Immature natural killer cell (primary cell): ENCODE measurements at regions not wholly inside any gene's neighbourhood (a gene's known extent, or its start where the extent isn't known, plus 50 kb on each side); places are given as distances from the start of the nearest gene placed in this dataset.

ENCODE experiments used
- DNase-seq, 3 donors: peaks; one replicate each; pipeline ENCODE4 v3.0.0; 2022; ENCODE audit warnings: mixed read lengths in 1 of 3
- H3K27ac Mint-ChIP-seq, 6 donors: one replicate each; pipeline ENCODE4 v1.8.0; 2020; ENCODE audit warnings: mixed read lengths in 6 of 6, mild to moderate bottlenecking in 5 of 6, inconsistent platforms in 4 of 6, moderate library complexity in 3 of 6
- H3K27me3 Mint-ChIP-seq, 3 donors: one replicate each; pipeline ENCODE4 v1.8.0; 2020 to 2021; ENCODE audit warnings: low read depth in 3 of 3, mild to moderate bottlenecking in 3 of 3, mixed read lengths in 3 of 3, moderate library complexity in 3 of 3, inconsistent platforms in 1 of 3
- H3K36me3 Mint-ChIP-seq, 3 donors: one replicate each; pipeline ENCODE4 v1.8.0; 2020; ENCODE audit warnings: mixed read lengths in 3 of 3, inconsistent platforms in 2 of 3, mild to moderate bottlenecking in 2 of 3
- H3K4me1 Mint-ChIP-seq, 2 donors: one replicate each; pipeline ENCODE4 v1.8.0; 2020; ENCODE audit warnings: inconsistent platforms in 2 of 2, mild to moderate bottlenecking in 2 of 2, mixed read lengths in 2 of 2, moderate library complexity in 1 of 2
- H3K4me3 Mint-ChIP-seq, 5 donors: one replicate each; pipeline ENCODE4 v1.8.0; 2020; ENCODE audit warnings: mild to moderate bottlenecking in 5 of 5, mixed read lengths in 5 of 5, inconsistent platforms in 3 of 5, moderate library complexity in 3 of 5
- H3K9me3 Mint-ChIP-seq, 6 donors: one replicate each; pipeline ENCODE4 v1.8.0; 2020; ENCODE audit warnings: mild to moderate bottlenecking in 6 of 6, mixed read lengths in 6 of 6, inconsistent platforms in 4 of 6, moderate library complexity in 3 of 6

DNA sequence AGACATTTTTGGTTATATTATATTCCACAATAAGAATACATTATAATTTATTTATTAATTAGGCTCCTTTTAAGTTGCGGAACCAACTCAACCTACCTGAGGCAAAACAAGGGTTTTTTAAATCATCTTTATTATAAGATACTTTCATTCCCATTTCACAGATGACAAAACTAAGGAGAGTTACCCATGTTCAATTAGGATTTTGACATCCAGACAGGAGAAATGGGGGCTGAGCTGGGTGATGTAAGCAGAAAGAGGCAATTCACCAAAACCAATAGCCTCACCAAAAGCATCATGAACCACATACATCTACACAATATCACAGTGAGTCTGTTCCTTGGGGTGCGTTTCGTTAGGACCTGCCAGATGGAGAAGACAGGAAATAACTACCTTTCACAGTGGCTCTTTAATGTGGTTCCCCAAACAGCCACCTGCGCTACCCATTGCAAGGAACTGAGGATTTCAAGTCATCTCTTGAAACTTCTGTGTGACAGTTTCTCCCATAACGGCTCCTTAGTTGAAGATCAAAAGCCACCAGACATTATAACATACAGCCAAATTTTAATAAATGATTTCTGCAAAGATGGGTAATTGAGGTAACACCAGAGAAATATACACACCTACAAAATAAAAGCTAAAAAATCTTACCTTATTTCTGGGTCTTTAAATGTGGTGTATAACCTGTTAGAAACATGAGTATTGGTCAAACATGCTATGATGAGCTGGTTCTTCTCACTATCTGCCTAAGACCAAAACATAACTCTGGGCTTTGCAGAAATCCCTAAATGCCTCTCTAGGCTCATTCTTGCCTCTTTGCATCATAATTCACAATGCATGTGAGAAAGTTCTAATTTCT lies 190.6 kb upstream of the LEF1 start:
- no peaks in the 10 kb centered on the region for H3K9me3 Mint-ChIP-seq
- no peak overlapping the region for H3K4me3 Mint-ChIP-seq
- H3K27me3 Mint-ChIP-seq: peaks cover 10 to 25% (median 19%) of the 10 kb centered on the region in 3 donors
- DNase-seq: no peak
- H3K36me3 Mint-ChIP-seq: no peaks in the 10 kb centered on the region
- H3K27ac Mint-ChIP-seq: no peak overlapping the region
- peaks cover 0 to 5% of the 10 kb centered on the region in 2 donors for H3K4me1 Mint-ChIP-seq

DNA sequence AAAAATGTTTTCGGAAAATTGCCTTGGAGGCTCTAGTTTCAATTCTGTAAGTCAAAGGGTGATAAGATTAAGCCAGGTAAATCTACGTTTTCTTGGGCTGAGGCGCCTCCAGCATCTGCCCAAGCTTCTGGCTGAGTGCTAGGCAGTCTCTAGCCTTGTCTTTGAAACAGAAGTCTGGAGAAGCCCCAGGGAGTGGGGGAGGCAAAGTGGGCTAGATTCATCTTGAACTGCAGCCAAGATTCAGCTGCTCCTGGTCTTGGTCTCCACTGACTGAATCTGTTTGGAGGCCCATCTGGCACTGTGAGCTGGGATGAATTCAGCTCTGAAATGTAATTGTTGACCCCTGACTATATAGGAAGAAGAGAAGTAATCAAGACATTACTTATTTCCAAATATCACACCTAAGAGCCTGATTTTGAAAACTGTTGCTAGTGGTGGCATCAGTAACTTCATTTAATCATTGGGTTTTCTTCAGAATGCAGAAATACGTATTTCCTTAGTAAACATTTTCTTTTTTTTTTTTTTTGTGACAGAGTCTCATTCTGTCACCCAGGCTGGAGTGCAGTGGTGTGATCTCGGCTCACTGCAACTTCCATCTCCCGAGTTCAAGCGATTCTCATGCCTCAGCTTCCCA lies 187.3 kb upstream of the LEF1 start:
- Mint-ChIP-seq H3K27me3 (peaks cover 0 to 13% (median 10%) of the 10 kb centered on the region in 3 donors), H3K4me1 (peaks cover 0 to 5% of the 10 kb centered on the region in 2 donors), H3K36me3 (no peaks in the 10 kb centered on the region), H3K9me3 (no peaks in the 10 kb centered on the region), H3K4me3 (no peak overlapping the region), H3K27ac (no peak overlapping the region)
- no peak for DNase-seq

- Mint-ChIP-seq H3K36me3 (no peaks in the 10 kb centered on the region), H3K9me3 (no peaks in the 10 kb centered on the region), H3K27me3 (peaks cover 0 to 11% (median 6%) of the 10 kb centered on the region in 3 donors), H3K4me3 (no peak overlapping the region), H3K4me1 (no peaks in the 10 kb centered on the region), H3K27ac (no peak overlapping the region)
- no peak for DNase-seq
Observed at GRCh38 chr4:108355186-108355901, 186.6 kb upstream of the LEF1 start.

GRCh38 chr4:108352664-108353308 lies 184.1 kb upstream of the LEF1 start:
- Mint-ChIP-seq H3K36me3 (no peaks in the 10 kb centered on the region), H3K27me3 (peaks cover 2 to 11% (median 3%) of the 10 kb centered on the region in 3 donors), H3K4me1 (no peaks in the 10 kb centered on the region), H3K4me3 (no peak overlapping the region), H3K9me3 (no peaks in the 10 kb centered on the region), H3K27ac (no peak overlapping the region)
- no peak for DNase-seq

GRCh38 chr4:108351791-108352190 lies 183.1 kb upstream of the LEF1 start:
- no peak overlapping the region for H3K27ac Mint-ChIP-seq
- DNase-seq: no peak
- H3K36me3 Mint-ChIP-seq: no peaks in the 10 kb centered on the region
- no peaks in the 10 kb centered on the region for H3K9me3 Mint-ChIP-seq
- no peaks in the 10 kb centered on the region for H3K4me1 Mint-ChIP-seq
- no peak overlapping the region for H3K4me3 Mint-ChIP-seq
- H3K27me3 Mint-ChIP-seq: peaks cover 2 to 15% (median 5%) of the 10 kb centered on the region in 3 donors

DNA sequence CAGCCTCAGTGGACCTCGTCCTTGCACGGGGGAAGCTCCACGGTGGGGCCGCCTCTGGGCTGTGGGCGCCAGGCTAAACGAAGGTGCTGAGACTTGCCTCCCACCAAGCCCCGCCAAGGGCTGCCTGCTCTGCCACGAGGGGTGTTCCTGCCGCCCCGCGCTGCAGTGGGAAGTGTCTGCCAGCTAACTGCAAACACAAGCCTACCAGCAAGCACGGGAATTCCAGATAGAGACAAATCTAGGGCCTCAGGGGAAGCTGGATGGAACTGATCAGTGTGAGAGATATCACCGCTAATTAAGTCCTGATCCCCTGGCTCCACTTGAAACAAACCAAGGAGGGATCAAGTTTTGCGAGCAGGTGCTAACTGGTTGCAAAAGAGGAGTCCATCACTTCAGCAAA lies 181.6 kb upstream of the LEF1 start:
- no peak for DNase-seq
- Mint-ChIP-seq H3K4me3 (no peak overlapping the region), H3K27me3 (peaks cover 2 to 15% (median 5%) of the 10 kb centered on the region in 3 donors), H3K36me3 (peaks cover 0 to 2% (median 0%) of the 10 kb centered on the region in 3 donors), H3K9me3 (no peaks in the 10 kb centered on the region), H3K27ac (no peak overlapping the region), H3K4me1 (no peaks in the 10 kb centered on the region)

DNA sequence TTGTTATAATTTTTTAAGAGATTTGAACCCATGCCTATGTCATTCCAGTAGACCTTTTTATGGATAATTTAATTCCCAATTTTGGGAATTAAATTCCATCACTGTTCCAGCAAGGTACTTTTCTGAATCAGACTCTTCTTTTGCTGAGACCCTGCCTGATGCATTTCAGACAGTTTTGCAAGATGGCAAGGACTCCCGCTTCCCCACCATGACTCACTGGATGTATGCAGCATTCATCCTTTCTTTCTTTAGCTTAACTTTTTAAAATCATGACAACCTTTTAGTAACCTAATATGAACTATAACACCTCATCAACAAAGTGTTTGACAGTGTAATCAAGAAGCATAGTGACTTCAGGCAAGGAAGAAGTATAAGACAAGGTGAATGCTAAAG lies 178.1 kb upstream of the LEF1 start:
- peaks cover 0 to 4% (median 0%) of the 10 kb centered on the region in 3 donors for H3K36me3 Mint-ChIP-seq
- H3K9me3 Mint-ChIP-seq: peaks cover 0 to 5% (median 0%) of the 10 kb centered on the region in 6 donors
- peaks cover 2 to 10% (median 10%) of the 10 kb centered on the region in 3 donors for H3K27me3 Mint-ChIP-seq
- no peak for DNase-seq
- no peak overlapping the region for H3K4me3 Mint-ChIP-seq
- peaks cover 12 to 16% of the 10 kb centered on the region in 2 donors for H3K4me1 Mint-ChIP-seq
- H3K27ac Mint-ChIP-seq: no peak overlapping the region

DNA sequence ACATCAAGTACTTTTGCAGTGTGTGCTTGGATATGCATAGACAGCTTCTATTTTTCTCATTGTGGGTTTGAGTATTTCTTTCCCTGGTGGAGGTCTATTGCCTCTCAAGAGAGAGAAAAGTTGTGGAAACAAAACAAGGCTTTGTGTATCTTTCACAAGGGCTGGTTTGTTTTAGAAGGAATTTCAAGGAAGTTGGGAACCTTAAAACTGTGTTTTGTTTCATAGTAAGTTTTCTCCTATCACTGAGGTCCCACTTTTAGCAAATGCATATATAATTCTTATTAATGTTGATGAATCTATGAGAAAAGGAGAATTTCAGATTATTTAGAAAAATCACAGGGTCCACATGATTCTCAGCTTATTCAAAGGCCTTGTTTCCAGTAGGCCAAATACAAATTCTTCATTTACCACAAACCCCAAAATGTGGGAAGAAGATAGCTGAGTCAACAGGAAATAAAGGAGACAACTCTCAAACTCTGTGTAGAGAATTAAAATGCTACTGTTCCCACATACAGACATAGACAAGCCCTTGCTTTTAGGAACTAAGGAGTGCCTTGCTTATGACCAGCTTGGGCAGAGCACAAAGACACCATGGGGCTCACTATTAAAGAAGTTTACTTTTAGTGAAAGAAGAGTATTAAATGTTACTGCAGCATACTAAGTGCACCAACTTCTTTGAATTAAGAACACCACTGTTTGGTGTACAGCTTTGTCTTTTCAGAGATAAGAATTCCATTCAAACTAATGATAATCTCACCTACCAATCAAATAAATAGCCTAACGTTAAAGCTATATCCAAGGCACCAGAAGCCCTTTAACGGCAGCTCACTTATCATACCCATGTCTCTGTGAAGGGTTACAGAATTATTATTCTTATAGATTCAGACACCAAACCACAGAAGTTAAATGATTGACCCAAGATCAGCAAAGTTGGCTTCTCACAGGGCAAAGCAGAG lies 177.4 kb upstream of the LEF1 start:
- Mint-ChIP-seq H3K9me3 (peaks cover 0 to 7% (median 0%) of the 10 kb centered on the region in 6 donors), H3K4me3 (no peak overlapping the region), H3K27ac (no peak overlapping the region), H3K36me3 (peaks cover 0 to 4% (median 0%) of the 10 kb centered on the region in 3 donors), H3K4me1 (peaks cover 12 to 17% of the 10 kb centered on the region in 2 donors), H3K27me3 (peaks cover 2 to 10% (median 10%) of the 10 kb centered on the region in 3 donors)
- no peak for DNase-seq

DNA sequence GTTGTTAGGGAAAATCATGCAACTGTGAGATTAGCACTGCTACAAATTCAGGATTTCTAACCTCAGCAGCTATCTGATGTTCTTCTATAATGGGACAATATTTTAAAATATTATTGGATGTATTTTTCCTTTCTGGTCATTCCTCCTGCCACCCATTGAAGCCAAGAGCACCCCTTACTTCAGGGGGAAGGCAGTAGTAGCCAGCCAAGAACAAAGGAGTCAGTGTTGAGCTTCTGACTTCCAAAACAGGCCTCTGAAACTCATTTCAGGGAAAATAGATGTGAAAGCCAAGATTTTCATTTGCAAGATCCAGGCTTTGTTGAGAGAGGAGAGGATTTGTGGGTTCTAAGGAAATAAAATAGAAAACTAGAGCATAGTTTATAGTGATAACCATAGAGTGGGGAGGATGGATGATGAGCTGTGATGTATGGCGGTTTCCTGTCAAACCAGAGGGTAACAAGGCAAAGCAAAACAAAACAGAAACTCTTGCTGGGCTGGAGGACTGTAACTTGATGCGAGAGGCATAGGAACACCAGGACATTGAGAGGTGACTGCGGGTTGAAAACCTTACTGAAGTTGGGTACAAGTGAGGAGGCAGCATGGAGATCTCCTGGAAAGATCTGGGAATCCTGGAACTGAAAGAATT lies 173.7 kb upstream of the LEF1 start:
- peak; percentile 21 to 46 (median 33) for DNase-seq
- H3K4me3 Mint-ChIP-seq: peak overlapping the region; percentile 53 to 79 (median 75)
- peaks cover 2 to 8% (median 3%) of the 10 kb centered on the region in 3 donors for H3K27me3 Mint-ChIP-seq
- H3K4me1 Mint-ChIP-seq: peaks cover 12 to 22% of the 10 kb centered on the region in 2 donors
- peak overlapping the region in 5 of 6 donors; percentile 58 to 80 (median 76) for H3K27ac Mint-ChIP-seq
- H3K9me3 Mint-ChIP-seq: peaks cover 0 to 7% (median 0%) of the 10 kb centered on the region in 6 donors
- H3K36me3 Mint-ChIP-seq: peaks cover 0 to 4% (median 0%) of the 10 kb centered on the region in 3 donors

- peaks cover 9 to 17% of the 10 kb centered on the region in 2 donors for H3K4me1 Mint-ChIP-seq
- H3K9me3 Mint-ChIP-seq: peaks cover 0 to 7% (median 0%) of the 10 kb centered on the region in 6 donors
- peaks cover 0 to 4% (median 3%) of the 10 kb centered on the region in 3 donors for H3K27me3 Mint-ChIP-seq
- H3K4me3 Mint-ChIP-seq: no peak overlapping the region
- no peak overlapping the region for H3K27ac Mint-ChIP-seq
- no peak for DNase-seq
- no peaks in the 10 kb centered on the region for H3K36me3 Mint-ChIP-seq
Observed at GRCh38 chr4:108337923-108338322, 169.2 kb upstream of the LEF1 start.

- H3K4me1 Mint-ChIP-seq: peaks cover 0 to 4% of the 10 kb centered on the region in 2 donors
- H3K4me3 Mint-ChIP-seq: no peak overlapping the region
- H3K27ac Mint-ChIP-seq: no peak overlapping the region
- H3K9me3 Mint-ChIP-seq: no peaks in the 10 kb centered on the region
- peaks cover 3 to 5% (median 4%) of the 10 kb centered on the region in 3 donors for H3K27me3 Mint-ChIP-seq
- no peaks in the 10 kb centered on the region for H3K36me3 Mint-ChIP-seq
- no peak for DNase-seq
Observed at GRCh38 chr4:108336076-108336475, 167.3 kb upstream of the LEF1 start.

DNA sequence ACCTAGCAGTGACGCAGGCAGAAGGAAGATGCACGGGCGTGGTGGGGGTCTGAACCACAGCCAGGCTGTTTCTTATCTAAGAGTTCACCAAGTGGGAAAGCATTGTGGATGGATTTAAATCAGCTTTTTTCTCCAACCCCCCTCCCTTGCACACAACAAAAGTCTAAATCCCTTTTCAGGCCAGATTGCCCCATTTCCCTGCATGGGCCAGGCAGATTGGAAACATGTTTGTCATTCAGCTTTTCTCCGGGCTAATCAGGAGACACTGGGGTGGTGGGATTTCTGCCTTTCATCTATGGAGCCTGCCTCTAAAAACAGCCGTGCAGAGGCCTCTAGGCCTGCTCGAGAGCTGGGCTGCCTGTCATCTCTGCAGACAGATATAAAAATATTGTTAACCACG lies 166.3 kb upstream of the LEF1 start:
- Mint-ChIP-seq H3K4me3 (no peak overlapping the region), H3K36me3 (no peaks in the 10 kb centered on the region)
- no peak for DNase-seq

More for the DNA sequence above, 166.3 kb upstream of the LEF1 start:
- H3K9me3 Mint-ChIP-seq: peaks cover 0 to 2% (median 0%) of the 10 kb centered on the region in 6 donors
- peaks cover 3 to 7% (median 5%) of the 10 kb centered on the region in 3 donors for H3K27me3 Mint-ChIP-seq
- no peaks in the 10 kb centered on the region for H3K4me1 Mint-ChIP-seq
- H3K27ac Mint-ChIP-seq: no peak overlapping the region
